K562 (cell line): ENCODE measurements at regions not wholly inside any gene's neighbourhood (a gene's known extent, or its start where the extent isn't known, plus 50 kb on each side); places are given as distances from the start of the nearest gene placed in this dataset.

Source experiments
- BRD4 ChIP-seq: fragments of 200-600 bp; sonication (generic); IDR thresholded peaks from 2 replicates; pipeline ENCODE4 v1.6.1; 2017; ENCODE audit warnings: inconsistent platforms
- FOXK2 ChIP-seq, 2 experiments: fragments of 450-650 bp; IDR thresholded peaks in 1 of 2; conservative IDR thresholded peaks in 1 of 2; 2 replicates each; pipeline ENCODE4 v1.6.1; 2016; ENCODE audit warnings: low read depth in 2 of 2, mild to moderate bottlenecking in 1 of 2
- MAX ChIP-seq: sonication (generic); formaldehyde crosslinking; IDR thresholded peaks from 2 replicates; pipeline ENCODE4 v1.9.0; 2022; ENCODE audit warnings: mild to moderate bottlenecking, missing genetic modification reagents
- RBBP5 ChIP-seq: fragments of 200-600 bp; sonication (generic); IDR thresholded peaks from 2 replicates; pipeline ENCODE4 v1.6.1; 2012; ENCODE audit warnings: borderline replicate concordance, mild to moderate bottlenecking, low read length, control low read depth, inconsistent platforms; ENCODE audit not compliant: insufficient read depth, poor library complexity, severe bottlenecking
- SMC3 ChIP-seq: conservative IDR thresholded peaks from 2 replicates; pipeline ENCODE4 v1.6.1; 2011; ENCODE audit warnings: low read depth, low read length, improper control_type of control experiment; ENCODE audit not compliant: insufficient read depth
- ZKSCAN8 ChIP-seq: fragments of 200-800 bp; sonication (Bioruptor generic); IDR thresholded peaks from 2 replicates; pipeline ENCODE4 v1.6.1; 2016; ENCODE audit warnings: missing genetic modification characterization, missing compliant biosample characterization
- ZNF766 ChIP-seq: fragments of 200-800 bp; sonication (Bioruptor generic); conservative IDR thresholded peaks from 2 replicates; pipeline ENCODE4 v1.6.1; 2016; ENCODE audit warnings: missing genetic modification characterization, missing compliant biosample characterization

- no peak for TF ChIP-seq ZNF766 (CRISPR knock-in tag)
- TF ChIP-seq BRD4 = no peak
- TF ChIP-seq MAX (CRISPR knock-in tag) = no peak
- no peak for TF ChIP-seq SMC3
- no peak for TF ChIP-seq ZKSCAN8 (CRISPR knock-in tag)
- no peak for TF ChIP-seq FOXK2 (conservative IDR thresholded peaks at IDR 0.05 in 1 of 2, IDR thresholded peaks at IDR 0.05 in 1 of 2; ENCODE audit: low read depth in 2 of 2)
- TF ChIP-seq RBBP5 = no peak
Observed at GRCh38 chr16:63447121-63447520, 1410.9 kb upstream of the CDH8 start.
